ENCODE measurements at regions not wholly inside any gene's neighbourhood (a gene's known extent, or its start where the extent isn't known, plus 50 kb on each side); places are given as distances from the start of the nearest gene placed in this dataset.

DNA sequence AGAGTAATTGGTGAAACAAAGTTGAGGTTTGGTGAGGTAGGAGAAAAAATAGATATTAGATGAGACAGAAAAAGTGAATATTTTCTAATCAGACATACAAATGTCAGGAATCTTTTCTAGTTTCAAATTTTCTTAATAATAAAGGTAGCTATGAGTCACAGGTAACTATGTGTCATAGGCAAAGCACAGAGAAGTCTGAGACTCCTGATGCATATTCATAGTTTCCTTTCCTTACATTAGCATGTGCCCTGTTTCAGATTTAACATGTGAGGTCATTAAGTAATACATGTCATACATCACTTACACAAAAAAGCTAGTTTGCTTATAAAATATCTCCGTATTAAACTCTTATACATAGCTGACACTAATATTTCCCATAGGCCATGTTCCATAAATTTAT lies 1141.3 kb upstream of the PCDH20 start:
- Histone ChIP-seq H3K4me1 (ENCODE audit: control insufficient read depth in 5 of 5, insufficient read depth in 5 of 5, low read length in 5 of 5) (no peaks in the 10 kb centered on the region), H3K9me3 (ENCODE audit: control insufficient read depth in 5 of 5, low read length in 5 of 5) (no peaks in the 10 kb centered on the region), H3K36me3 (ENCODE audit: control insufficient read depth in 5 of 5, insufficient read depth in 5 of 5, low read length in 5 of 5) (no peaks in the 10 kb centered on the region), H3K9ac (ENCODE audit: low read length in 5 of 5) (no peak overlapping the region), H3K4me3 (ENCODE audit: low read depth in 1 of 5, low read length in 5 of 5) (no peak overlapping the region), H3K27ac (ENCODE audit: low read depth, low read length) (no peak overlapping the region), H3K27me3 (ENCODE audit: control insufficient read depth in 5 of 5, insufficient read depth in 4 of 5, low read length in 5 of 5) (no peaks in the 10 kb centered on the region)

DNA sequence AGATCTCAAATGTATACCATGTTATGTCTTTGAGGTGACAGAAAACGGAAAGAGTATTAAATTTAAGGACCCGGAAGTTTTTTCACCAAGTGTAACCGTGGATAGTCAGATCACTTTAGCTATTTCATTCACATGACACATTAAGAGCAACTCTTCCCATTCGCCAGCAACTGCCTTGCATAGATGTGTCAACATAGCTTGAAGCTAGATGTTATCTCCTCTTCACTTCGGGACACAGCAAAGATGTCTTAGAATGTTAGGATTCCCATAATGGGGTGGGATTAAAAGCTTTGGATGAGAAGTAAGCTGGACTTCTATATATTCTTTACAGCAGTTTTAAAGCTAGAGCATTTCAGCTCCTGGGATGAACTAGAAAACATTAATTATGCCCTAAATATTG lies 1135.9 kb upstream of the PCDH20 start:
- Histone ChIP-seq H3K9ac (ENCODE audit: low read length in 5 of 5) (no peak overlapping the region), H3K9me3 (ENCODE audit: control insufficient read depth in 5 of 5, low read length in 5 of 5) (no peaks in the 10 kb centered on the region), H3K27ac (ENCODE audit: low read depth, low read length) (no peak overlapping the region), H3K4me1 (ENCODE audit: control insufficient read depth in 5 of 5, insufficient read depth in 5 of 5, low read length in 5 of 5) (no peaks in the 10 kb centered on the region), H3K4me3 (ENCODE audit: low read depth in 1 of 5, low read length in 5 of 5) (no peak overlapping the region), H3K36me3 (ENCODE audit: control insufficient read depth in 5 of 5, insufficient read depth in 5 of 5, low read length in 5 of 5) (no peaks in the 10 kb centered on the region), H3K27me3 (ENCODE audit: control insufficient read depth in 5 of 5, insufficient read depth in 4 of 5, low read length in 5 of 5) (no peaks in the 10 kb centered on the region)

DNA sequence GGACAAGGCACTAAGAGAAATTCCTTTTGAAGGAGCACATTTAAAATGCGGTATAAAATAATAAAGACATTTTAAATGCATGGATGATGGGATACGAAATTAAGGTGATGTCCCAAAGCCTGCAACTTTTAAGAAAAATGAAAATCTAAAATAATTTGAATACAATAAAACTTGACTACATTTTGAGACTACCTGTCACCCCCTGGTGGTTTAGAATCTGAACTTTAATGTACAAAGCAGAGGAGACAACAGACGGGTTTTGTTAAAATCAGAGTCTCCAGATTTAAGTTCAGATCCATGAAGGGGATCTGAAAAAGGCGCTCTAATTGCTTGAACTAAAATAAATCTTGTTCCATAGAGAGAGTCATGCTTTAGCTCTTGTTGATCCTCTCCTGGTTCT lies 1129.3 kb upstream of the PCDH20 start:
- Histone ChIP-seq H3K4me3 (ENCODE audit: low read depth in 1 of 5, low read length in 5 of 5) (no peak overlapping the region), H3K36me3 (ENCODE audit: control insufficient read depth in 5 of 5, insufficient read depth in 5 of 5, low read length in 5 of 5) (no peaks in the 10 kb centered on the region), H3K9me3 (ENCODE audit: control insufficient read depth in 5 of 5, low read length in 5 of 5) (peaks cover 0 to 3% (median 0%) of the 10 kb centered on the region in 5 donors), H3K27ac (ENCODE audit: low read depth, low read length) (no peak overlapping the region), H3K9ac (ENCODE audit: low read length in 5 of 5) (no peak overlapping the region), H3K4me1 (ENCODE audit: control insufficient read depth in 5 of 5, insufficient read depth in 5 of 5, low read length in 5 of 5) (no peaks in the 10 kb centered on the region), H3K27me3 (ENCODE audit: control insufficient read depth in 5 of 5, insufficient read depth in 4 of 5, low read length in 5 of 5) (no peaks in the 10 kb centered on the region)

DNA sequence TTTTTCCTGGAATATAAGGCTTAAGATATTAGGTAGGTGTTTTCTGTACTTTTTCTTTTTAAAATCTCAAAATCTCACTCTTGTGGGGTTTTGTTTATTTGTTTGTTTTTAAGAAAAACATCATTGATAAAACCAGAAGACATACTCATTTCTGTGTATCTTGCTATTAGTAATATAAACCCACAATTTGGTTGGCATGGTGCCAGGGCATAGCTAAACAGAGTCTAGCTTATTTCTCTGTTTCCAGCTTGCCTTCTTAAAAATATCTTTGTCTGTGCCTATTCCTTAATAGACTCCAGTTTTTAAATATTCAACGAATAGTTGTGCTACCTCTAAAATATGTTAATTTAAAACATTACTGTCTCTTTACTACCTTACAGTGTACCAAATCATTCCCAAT lies 1121.9 kb upstream of the PCDH20 start:
- H3K27ac ChIP-seq (ENCODE audit: low read depth, low read length): no peak overlapping the region
- H3K36me3 ChIP-seq (ENCODE audit: control insufficient read depth in 5 of 5, insufficient read depth in 5 of 5, low read length in 5 of 5): no peaks in the 10 kb centered on the region
- H3K9ac ChIP-seq (ENCODE audit: low read length in 5 of 5): no peak overlapping the region
- no peaks in the 10 kb centered on the region for H3K27me3 ChIP-seq (ENCODE audit: control insufficient read depth in 5 of 5, insufficient read depth in 4 of 5, low read length in 5 of 5)
- H3K9me3 ChIP-seq (ENCODE audit: control insufficient read depth in 5 of 5, low read length in 5 of 5): no peaks in the 10 kb centered on the region
- no peak overlapping the region for H3K4me3 ChIP-seq (ENCODE audit: low read depth in 1 of 5, low read length in 5 of 5)
- no peaks in the 10 kb centered on the region for H3K4me1 ChIP-seq (ENCODE audit: control insufficient read depth in 5 of 5, insufficient read depth in 5 of 5, low read length in 5 of 5)

DNA sequence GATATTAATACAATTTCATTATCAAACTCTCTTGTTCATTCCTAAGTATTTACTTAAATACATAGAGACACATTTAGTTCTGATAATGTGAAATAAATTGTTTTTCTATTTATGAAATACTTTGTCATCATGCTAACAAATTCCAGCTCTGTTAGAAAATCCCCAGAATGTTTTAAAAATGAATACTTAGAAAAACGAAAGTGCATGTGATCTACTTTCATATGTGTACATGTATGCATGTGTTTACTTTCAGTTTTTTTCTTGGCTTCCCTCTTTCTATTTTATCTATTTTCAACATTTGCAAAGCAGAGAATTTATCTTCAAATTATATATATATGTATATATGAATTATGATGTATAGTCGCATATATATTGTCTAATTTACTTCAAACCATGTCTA lies 1110.0 kb upstream of the PCDH20 start:
- H3K4me3 ChIP-seq (ENCODE audit: low read depth in 1 of 5, low read length in 5 of 5): no peak overlapping the region
- H3K9me3 ChIP-seq (ENCODE audit: control insufficient read depth in 5 of 5, low read length in 5 of 5): no peaks in the 10 kb centered on the region
- no peaks in the 10 kb centered on the region for H3K36me3 ChIP-seq (ENCODE audit: control insufficient read depth in 5 of 5, insufficient read depth in 5 of 5, low read length in 5 of 5)
- H3K4me1 ChIP-seq (ENCODE audit: control insufficient read depth in 5 of 5, insufficient read depth in 5 of 5, low read length in 5 of 5): no peaks in the 10 kb centered on the region
- no peak overlapping the region for H3K27ac ChIP-seq (ENCODE audit: low read depth, low read length)
- no peaks in the 10 kb centered on the region for H3K27me3 ChIP-seq (ENCODE audit: control insufficient read depth in 5 of 5, insufficient read depth in 4 of 5, low read length in 5 of 5)
- H3K9ac ChIP-seq (ENCODE audit: low read length in 5 of 5): no peak overlapping the region

DNA sequence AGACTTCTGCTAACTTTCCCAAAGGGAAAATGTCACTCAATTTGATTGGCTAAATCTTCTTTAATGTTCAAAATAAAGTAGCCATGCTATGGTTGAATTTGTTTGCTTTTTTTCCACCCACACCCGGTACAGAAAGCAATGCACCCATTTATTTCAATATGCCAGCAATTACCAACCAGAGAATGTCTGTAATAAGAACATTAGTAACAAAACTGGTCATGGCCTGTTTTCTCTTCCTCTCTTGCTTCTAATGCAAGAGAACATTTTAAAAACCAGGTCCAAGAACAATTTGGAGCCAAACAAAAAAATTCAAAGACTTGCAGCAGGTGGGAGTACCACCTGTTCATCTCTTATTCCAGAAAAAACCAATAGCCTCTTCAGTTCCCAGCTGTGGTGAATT lies 1108.8 kb upstream of the PCDH20 start:
- H3K4me1 ChIP-seq (ENCODE audit: control insufficient read depth in 5 of 5, insufficient read depth in 5 of 5, low read length in 5 of 5): no peaks in the 10 kb centered on the region
- H3K27me3 ChIP-seq (ENCODE audit: control insufficient read depth in 5 of 5, insufficient read depth in 4 of 5, low read length in 5 of 5): no peaks in the 10 kb centered on the region
- H3K36me3 ChIP-seq (ENCODE audit: control insufficient read depth in 5 of 5, insufficient read depth in 5 of 5, low read length in 5 of 5): no peaks in the 10 kb centered on the region
- H3K9ac ChIP-seq (ENCODE audit: low read length in 5 of 5): no peak overlapping the region
- H3K4me3 ChIP-seq (ENCODE audit: low read depth in 1 of 5, low read length in 5 of 5): no peak overlapping the region
- H3K9me3 ChIP-seq (ENCODE audit: control insufficient read depth in 5 of 5, low read length in 5 of 5): no peaks in the 10 kb centered on the region
- no peak overlapping the region for H3K27ac ChIP-seq (ENCODE audit: low read depth, low read length)

DNA sequence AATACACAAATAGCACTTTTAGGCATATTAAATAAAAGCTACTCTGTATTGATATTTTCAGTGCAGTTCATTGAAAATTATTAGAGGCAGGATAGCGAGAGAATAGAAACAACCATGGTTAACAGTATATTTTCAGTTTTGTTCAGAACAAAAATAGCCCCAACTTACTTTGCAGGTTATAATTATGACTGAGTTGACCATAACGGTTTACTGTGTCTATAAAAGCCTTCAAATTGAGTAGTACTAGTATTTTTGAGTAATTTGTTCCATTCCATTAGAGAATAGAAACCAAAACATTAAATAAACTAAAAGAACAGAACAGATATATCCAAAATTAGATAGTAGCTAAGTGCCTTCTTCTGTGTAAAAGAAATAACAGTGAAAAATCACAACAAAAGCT lies 1108.4 kb upstream of the PCDH20 start:
- Histone ChIP-seq H3K4me1 (ENCODE audit: control insufficient read depth in 5 of 5, insufficient read depth in 5 of 5, low read length in 5 of 5) (no peaks in the 10 kb centered on the region), H3K27ac (ENCODE audit: low read depth, low read length) (no peak overlapping the region), H3K9me3 (ENCODE audit: control insufficient read depth in 5 of 5, low read length in 5 of 5) (no peaks in the 10 kb centered on the region), H3K4me3 (ENCODE audit: low read depth in 1 of 5, low read length in 5 of 5) (no peak overlapping the region), H3K36me3 (ENCODE audit: control insufficient read depth in 5 of 5, insufficient read depth in 5 of 5, low read length in 5 of 5) (no peaks in the 10 kb centered on the region), H3K9ac (ENCODE audit: low read length in 5 of 5) (no peak overlapping the region), H3K27me3 (ENCODE audit: control insufficient read depth in 5 of 5, insufficient read depth in 4 of 5, low read length in 5 of 5) (no peaks in the 10 kb centered on the region)

DNA sequence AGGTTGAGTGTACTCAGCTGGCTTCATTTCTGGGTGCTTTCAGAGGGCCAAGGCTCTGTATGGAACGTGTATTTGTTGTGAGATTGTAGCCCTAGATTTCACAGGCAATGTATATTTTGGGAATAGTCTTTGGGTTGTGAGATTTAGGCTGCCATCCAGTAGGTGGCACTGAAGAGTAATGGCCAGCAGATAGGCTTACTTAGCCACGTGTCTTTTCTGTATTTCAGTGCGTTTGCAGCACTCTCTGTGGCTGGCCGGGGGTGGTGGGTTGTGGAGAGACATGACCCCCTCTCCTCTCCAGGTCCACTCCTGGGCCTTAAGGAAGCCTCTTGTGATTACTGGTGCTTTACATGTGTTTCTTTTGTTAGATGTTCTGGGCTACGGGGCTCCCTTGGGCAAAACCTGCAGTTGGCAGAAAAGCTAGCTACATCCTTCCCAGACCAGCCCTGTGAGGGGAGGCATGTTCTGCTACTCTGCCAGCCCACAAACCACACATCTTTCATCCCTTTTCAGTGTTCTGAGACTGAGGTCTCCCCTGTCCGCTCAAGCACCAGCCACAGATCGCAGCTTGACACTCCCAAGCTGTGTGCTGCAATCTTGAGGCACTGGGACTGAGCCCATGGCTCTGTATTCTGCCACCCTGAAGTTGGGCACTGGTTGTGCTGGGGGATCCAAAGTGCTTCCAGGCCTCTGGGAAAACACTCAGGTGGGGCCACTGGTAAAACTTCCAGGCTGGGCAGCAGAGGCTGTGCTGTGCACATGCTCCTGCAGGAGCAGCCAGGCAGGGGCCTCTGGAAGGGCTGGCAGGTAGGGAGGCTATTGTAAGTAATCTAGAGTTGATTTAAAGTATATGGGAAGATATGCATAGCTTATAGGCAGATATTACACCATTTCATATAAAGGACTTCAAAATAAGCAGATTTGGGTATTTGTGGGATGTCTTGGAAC lies 1096.8 kb upstream of the PCDH20 start:
- H3K27me3 ChIP-seq (ENCODE audit: control insufficient read depth in 5 of 5, insufficient read depth in 4 of 5, low read length in 5 of 5): no peaks in the 10 kb centered on the region
- no peaks in the 10 kb centered on the region for H3K36me3 ChIP-seq (ENCODE audit: control insufficient read depth in 5 of 5, insufficient read depth in 5 of 5, low read length in 5 of 5)
- peak overlapping the region in 1 of 5 donors; percentile 44 for H3K4me3 ChIP-seq (ENCODE audit: low read depth in 1 of 5, low read length in 5 of 5)
- H3K4me1 ChIP-seq (ENCODE audit: control insufficient read depth in 5 of 5, insufficient read depth in 5 of 5, low read length in 5 of 5): peaks cover 0 to 6% (median 0%) of the 10 kb centered on the region in 5 donors
- H3K27ac ChIP-seq (ENCODE audit: low read depth, low read length): no peak overlapping the region
- no peak overlapping the region for H3K9ac ChIP-seq (ENCODE audit: low read length in 5 of 5)
- no peaks in the 10 kb centered on the region for H3K9me3 ChIP-seq (ENCODE audit: control insufficient read depth in 5 of 5, low read length in 5 of 5)

DNA sequence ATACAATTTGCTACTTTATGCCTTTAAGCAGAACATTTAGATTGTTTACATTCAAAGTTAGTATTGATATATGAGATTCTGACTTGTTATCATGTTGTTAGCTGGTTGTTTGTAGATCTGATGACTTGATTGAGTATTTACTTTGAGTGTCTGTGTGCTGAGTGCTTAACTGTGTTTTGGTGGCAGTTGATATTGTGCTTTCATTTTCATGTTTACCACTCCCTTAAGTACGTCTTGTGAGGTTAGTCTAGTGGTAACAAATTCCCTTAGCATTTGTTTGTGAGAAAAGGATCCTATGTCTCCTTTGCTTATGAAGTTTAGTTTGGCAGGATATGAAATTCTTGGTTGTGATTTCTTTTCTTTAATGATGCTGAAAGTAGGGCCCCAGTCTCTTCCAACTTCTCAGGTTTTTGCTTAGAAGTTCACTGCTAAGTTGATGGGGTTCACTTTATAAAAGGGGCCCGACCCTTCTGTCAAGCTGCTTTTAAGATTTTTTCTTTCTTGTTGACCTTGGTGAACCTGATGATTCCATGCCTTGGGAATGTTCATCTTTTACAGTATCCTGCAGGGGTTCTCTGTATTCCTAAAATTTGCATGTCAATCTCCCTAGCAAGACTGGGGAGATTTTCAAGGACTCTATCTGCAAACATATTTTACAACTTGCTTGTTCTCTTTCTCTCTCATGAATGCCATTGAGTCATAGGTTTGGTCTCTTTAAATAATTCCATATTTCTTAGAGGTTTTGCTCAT lies 1095.4 kb upstream of the PCDH20 start:
- Histone ChIP-seq H3K4me1 (ENCODE audit: control insufficient read depth in 5 of 5, insufficient read depth in 5 of 5, low read length in 5 of 5) (peaks cover 0 to 6% (median 0%) of the 10 kb centered on the region in 5 donors), H3K27me3 (ENCODE audit: control insufficient read depth in 5 of 5, insufficient read depth in 4 of 5, low read length in 5 of 5) (no peaks in the 10 kb centered on the region), H3K9me3 (ENCODE audit: control insufficient read depth in 5 of 5, low read length in 5 of 5) (no peaks in the 10 kb centered on the region), H3K36me3 (ENCODE audit: control insufficient read depth in 5 of 5, insufficient read depth in 5 of 5, low read length in 5 of 5) (no peaks in the 10 kb centered on the region), H3K9ac (ENCODE audit: low read length in 5 of 5) (no peak overlapping the region), H3K27ac (ENCODE audit: low read depth, low read length) (no peak overlapping the region), H3K4me3 (ENCODE audit: low read depth in 1 of 5, low read length in 5 of 5) (no peak overlapping the region)

DNA sequence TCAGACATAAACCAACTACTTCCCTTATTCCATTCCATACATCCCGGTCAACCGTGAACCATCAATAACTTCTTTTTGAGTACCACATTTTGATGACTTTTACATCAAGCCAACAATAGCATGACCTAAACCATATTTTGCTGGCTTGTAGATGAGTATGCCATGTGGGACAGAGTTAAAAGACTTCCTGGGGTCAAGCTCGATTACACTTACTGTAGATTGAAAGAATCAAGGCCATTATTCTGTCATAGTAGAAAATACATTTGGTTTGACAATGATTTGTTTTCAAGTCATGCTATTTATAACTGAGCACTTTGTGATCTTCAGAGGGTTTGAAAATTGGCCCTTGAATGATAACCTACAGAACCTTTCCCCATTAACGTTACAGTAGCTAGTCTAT lies 1086.9 kb upstream of the PCDH20 start:
- Histone ChIP-seq H3K36me3 (ENCODE audit: control insufficient read depth in 5 of 5, insufficient read depth in 5 of 5, low read length in 5 of 5) (no peaks in the 10 kb centered on the region), H3K4me3 (ENCODE audit: low read depth in 1 of 5, low read length in 5 of 5) (no peak overlapping the region), H3K9ac (ENCODE audit: low read length in 5 of 5) (no peak overlapping the region), H3K9me3 (ENCODE audit: control insufficient read depth in 5 of 5, low read length in 5 of 5) (no peaks in the 10 kb centered on the region), H3K27ac (ENCODE audit: low read depth, low read length) (no peak overlapping the region), H3K4me1 (ENCODE audit: control insufficient read depth in 5 of 5, insufficient read depth in 5 of 5, low read length in 5 of 5) (no peaks in the 10 kb centered on the region), H3K27me3 (ENCODE audit: control insufficient read depth in 5 of 5, insufficient read depth in 4 of 5, low read length in 5 of 5) (no peaks in the 10 kb centered on the region)
